IPS DF 19.7 (cell line): ENCODE measurements at regions not wholly inside any gene's neighbourhood (a gene's known extent, or its start where the extent isn't known, plus 50 kb on each side); places are given as distances from the start of the nearest gene placed in this dataset.
"Not testable (repeated sequence)": the region's sequence is repeated elsewhere in the genome, so short reads cannot be mapped to it uniquely, and the experiment has no call there.

Source experiments
- DNase-seq: peaks from one replicate; pipeline ENCODE4 v3.0.0-alpha.2; 2013; ENCODE audit warnings: low read depth, low spot score

DNA sequence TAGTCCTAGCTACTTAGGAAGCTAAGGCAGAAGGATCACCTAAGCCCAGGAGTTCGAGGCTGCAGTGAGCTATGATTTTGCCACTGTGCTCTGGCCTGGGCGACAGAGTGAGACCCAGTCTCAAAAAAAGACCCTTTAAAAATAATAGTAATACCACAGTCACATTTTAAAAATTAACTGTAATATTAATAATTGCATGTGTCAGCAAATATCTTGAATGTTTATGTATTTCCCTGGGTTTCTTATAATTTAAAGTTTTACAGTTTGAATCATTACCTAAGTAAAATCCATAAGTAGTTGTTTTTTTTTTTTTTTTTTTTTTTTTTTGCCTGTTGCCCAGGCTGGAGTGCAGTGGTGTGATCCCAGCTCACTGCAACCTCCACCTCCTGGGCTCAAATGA lies 69.2 kb downstream of the LYZL2 start:
- DNase-seq: no peak

DNA sequence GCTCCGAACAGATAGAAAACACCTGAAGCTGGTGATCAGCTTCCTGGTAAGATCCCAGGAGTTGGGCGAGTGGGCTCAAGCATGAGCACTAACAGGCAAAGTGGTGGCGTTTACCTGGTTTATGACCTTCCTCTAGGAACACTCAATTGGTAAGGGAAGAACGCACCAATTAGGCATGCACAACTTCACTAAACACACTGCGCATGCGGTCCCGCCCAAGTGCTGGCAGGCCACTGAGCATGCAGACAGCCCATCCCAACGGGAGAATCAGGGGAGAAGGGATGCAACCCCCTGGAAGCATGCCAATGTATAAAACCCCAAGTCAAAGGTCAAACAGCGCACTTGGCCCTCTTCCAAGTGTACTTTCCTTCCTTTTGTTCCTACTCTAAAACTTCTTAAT lies 70.4 kb downstream of the LYZL2 start:
- DNase-seq: no peak

DNA sequence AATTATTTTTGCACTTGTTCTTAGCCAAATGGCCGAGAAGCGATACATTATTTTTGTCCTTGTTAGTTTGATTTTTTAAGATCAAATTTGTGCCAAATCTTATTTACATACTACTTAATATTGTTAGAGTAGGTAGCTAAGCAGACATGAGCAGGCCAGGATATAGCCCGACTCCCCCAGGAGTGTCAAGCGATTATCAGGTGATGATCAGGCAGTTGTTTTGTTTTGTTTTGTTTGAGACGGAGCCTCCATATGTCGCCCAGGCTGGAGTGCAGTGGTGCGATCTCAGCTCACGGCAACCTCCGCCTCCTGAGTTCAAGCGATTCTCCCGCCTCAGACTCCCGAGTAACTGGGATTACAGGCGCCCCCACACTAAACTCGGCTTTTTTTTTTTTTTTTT lies 71.1 kb downstream of the LYZL2 start:
- no peak for DNase-seq

DNA sequence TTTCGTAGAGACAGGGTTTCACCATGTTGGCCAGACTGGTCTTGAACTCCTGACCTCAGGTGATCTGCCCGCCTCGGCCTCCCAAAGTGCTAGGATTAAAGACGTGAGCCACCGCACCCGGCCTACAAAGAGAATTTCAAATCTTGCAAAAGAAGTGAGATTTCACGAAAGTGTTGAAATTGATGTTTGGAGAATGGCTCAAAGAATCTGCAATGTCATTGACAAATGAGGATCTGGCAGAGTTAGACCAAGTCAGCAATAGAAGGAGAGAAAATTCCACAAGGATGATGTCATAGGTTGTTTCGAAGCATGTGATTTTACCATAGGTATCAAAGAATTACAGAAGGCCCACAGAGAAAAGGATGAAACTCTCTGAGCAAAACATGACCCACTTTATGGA lies 71.7 kb downstream of the LYZL2 start:
- no peak for DNase-seq

DNA sequence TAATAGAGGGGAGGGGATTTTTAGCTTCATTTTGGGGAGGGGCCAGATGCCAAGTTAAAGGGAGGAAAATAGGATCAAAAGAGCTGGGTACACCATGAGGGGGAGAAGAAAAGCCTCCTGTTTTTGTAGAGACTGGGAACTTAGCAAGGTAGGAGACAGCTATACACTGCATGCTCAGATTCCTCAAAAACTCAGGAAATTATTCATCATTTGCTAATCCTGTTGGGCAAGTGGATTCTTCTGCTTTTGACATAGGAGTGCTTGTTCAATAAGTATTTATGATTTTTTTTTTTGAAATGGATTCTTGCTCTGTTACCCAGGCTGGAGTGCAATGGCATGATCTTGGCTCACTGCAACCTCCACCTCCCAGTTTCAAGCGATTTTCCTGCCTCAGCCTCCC lies 73.4 kb downstream of the LYZL2 start:
- no peak for DNase-seq

DNA sequence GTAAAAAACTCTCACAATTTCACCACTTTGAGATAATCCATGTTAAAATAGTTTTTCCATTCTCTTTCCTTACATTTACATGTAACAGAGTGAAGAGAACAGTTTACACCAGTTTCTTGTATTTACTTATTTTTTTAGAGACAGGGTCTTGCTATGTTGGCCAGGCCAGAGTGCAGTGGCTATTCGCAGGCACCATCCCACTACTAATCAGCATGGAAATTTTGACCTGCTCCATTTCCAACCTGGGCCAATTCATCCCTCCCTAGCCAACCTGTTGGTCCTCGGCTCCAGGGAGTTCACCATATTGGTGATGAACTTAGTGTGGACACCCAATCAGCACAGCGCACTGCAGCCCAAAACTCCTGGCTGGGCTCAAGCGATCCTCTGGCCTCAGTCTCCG lies 74.1 kb downstream of the LYZL2 start:
- no peak for DNase-seq

DNA sequence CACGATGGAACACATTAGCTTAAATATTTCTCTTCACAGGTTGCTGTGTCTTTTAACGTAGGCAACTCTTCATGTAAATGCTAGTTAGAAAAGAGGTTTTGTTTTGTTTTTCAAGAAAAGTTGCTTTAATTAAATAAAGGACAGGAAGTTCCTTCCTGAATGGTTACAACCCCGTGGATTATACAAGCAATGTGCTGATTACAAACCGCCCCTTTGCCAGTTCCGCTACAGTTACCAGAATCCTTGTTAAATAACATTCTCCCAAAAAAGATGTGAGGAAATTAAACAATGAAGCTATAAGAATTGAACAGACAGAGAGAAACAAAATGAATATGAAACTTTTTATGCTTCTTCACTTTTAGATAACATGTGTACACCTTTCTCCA lies 75.1 kb downstream of the LYZL2 start:
- no peak for DNase-seq

DNA sequence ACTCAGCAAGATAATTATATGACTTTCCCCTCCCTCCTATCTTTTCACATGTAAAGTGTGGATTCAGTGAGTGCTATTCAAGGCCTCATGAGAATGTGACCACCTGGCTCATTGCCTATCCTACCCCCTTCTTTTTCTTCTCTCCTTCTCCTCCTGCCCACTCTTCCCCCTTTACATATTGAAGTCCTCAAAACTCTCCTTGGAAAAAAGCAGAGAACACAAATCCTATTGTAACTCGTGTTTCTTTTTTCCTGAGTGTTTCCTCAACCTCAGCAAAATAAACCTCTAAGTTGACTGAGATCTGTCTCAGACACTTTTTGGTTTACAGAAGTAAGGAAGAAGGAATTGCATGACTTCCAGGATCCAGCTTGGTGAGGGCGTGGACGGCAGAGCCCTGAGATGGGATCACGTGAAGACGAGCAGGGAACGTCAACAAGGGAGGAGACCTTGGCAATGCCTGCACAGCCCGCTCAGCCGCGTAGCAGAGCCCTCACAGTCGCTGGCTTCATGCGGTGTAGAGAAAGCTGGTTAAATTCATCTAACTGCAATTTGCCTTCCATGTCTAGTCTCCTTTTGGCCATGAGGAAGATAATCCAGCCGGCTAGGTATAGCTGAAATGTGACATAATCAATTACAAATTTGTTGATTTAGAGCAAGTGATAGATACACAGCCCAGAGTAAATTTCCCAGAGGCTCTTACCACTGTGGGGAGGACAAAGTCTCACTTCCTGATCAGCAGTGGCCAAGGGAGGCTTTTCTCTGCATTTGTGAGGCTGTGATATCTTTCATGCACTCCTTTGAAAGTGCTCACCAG lies 75.7 kb downstream of the LYZL2 start:
- no peak for DNase-seq

DNA sequence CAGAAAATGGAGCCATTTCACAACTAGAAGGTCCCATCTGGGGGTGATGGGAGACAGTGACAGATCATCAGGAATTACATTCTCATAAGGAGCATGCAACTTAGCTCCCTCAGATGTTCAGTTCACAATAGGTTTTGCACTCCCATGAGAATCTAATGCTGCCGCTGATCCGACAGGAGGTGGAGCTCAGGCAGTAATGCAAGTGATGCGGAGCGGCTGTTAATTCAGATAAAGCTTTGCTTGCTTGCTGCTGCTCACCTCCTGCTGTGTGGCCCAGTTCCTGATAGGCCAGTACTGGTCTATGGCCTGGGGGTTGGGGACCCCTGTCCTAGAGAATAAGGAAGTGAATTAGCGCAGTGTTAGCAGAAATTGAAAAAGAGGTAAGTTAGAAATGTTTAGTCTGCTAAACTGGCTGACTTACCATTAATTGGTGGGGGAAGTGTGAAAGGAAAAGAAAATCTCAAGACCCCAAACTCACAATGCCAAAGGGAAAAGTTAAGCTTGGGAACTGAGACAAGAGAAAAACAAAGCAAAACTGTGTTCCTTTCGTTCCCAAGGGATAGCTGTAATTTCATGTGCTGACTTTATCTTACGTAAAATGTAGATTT lies 76.4 kb downstream of the LYZL2 start:
- no peak for DNase-seq

DNA sequence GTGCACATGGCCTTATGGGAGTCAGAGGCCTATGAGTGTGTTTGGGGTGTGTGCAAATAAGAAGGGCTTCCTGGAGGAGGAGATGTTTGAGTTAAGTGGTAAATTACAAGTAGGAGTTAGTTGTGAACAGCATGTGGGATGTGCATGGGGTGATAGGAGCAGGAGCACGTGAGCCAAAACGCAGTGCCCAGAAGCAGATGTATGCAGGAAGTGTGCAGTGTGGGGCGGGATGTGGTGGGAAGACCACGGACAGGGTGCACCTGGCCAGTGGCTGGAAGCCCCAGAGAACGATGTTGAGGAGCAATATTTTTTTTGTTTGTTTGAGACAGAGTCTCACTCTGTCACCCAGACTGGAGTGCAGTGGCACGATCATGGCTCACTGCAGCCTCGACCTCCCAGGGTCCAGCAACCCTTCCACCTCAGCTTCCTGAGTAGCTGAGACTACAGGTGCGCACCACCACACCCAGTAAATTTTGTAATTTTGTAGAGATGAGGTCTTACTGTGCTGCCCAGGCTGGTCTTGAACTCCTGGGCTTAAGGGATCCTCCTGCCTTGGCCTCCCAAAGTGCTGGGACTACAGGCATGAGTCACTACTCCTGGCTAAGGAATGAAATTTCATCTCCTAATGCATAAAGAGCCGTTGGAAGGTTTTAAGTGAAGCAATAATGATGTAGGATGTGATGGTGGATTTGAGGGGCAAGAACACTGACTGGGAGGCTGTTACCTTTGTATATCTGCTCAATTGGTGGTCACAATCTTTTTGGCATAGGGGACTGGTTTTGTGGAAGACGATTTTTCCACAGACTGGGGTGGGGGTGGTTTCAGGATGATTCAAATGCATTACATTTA lies 78.4 kb downstream of the LYZL2 start:
- DNase-seq: no peak

DNA sequence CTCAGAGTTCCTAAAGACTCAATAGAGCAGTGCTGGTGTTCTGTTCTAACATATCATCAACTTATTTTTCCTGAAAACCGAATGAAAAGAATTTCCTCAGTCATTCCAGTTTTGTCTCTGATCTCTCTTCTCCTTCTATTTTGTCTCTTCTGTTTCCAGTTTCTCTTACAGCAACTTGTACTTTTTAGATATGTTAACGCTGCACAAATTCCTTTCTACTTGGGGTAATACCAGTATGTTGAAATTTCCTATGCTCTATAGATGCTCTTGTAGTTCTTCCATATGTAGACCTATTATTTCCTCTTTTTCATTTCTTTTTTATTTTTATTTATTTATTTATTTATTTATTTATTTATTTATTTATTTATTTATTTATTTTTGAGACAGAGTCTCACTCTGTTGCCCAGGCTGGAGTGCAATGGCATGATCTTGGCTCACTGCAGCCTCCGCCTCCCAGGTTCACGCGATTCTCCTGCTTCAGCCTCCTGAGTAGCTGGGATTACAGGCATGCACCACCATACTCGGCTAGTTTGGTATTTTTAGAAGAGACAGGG lies 80.3 kb downstream of the LYZL2 start:
- not testable (repeated sequence) for DNase-seq

DNA sequence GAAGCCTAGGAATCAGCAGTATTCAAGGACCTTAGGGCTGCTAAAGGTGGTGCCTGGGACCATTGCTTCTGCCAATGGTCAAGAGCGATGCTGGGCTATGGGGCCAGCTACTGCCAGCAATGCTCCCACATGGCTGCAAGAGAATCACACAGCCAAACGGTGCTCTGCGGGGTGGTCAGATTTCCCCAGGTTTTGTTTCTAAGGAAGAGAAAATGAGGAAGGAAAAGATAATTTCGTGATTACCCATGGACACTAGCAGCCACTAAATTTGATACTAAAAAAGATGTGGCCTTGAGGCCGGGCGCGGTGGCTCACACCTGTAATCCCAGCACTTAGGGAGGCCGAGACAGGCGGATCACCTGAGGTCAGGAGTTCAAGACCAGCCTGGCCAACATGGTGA lies 83.0 kb downstream of the LYZL2 start:
- DNase-seq: no peak

DNA sequence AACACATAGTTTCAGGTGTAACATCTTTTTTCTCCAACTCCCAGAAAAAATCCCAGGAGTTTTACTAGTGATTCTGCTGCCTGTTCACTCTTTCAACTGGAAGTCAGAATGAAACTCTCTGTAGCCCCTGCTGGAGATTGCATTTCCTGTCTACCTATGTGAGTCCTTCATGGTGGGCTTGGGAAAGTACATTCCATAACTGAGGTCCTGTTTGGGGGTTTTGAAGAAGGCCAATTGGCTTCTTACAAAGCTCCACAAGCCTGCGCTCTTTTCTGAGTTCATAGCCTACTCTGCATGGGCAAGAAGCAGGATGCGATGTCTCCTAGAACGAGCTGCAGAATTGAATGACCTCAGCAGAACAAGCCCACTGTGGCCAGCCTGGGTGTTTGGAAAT lies 86.7 kb downstream of the LYZL2 start:
- no peak for DNase-seq

DNA sequence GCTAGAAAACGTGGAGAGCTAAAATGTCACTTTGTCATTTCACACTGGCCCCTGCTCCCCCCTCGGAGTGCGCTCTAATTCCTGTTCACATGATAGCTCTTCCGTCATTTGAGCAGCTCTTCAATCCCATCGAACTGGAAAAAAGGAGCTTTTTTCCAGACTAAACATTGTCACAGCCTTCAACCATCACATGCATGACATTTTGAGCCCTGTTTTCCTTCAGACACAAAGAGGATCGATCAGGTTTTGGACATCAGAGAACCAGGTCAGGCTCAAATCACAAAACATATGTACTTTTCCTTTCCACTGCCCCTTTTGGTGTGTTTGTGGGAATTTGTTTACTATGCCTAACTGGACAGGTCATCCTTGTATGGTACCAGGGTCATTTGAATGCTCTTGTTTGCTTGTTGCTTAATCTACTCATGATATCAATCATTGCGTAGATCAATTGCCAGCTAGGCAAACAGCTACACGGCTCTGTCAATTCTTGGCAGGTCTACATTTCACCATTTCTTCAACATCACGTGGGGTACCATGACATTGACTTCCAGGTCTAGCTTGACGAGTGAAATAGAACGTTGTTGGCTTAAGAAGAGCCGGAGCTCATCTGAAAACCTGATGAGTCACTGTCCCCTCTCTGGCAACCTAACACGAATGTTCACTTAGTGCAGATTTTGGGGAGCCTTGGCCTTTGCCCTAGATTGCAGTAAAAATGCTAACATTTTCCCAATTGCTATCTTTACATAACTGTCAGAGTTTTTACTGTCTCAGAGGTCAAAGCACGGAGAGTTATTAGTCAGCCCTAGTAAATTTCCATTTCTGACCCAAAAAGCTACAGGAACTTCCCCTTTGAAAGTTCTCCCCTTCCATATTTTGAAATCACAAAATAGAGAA lies 87.3 kb downstream of the LYZL2 start:
- DNase-seq: no peak

DNA sequence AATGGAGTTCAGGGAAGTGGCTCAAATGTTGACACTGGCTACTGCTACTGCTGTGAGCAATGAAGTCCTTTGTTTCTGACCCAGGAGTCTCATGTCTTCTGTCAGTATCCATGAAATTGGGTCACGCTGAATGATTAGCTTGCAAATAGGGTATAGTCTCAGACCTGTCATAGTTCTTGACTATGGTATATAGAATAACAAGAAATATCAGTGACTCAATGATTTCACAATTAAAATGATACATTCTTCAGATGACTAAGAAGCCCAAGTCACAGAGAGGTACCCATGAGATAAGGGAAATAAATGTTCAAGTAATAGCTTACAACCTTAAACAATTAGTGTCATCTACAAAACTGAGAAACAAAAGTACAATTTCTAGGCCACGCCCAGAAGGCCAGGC lies 89.3 kb downstream of the LYZL2 start:
- DNase-seq: no peak

DNA sequence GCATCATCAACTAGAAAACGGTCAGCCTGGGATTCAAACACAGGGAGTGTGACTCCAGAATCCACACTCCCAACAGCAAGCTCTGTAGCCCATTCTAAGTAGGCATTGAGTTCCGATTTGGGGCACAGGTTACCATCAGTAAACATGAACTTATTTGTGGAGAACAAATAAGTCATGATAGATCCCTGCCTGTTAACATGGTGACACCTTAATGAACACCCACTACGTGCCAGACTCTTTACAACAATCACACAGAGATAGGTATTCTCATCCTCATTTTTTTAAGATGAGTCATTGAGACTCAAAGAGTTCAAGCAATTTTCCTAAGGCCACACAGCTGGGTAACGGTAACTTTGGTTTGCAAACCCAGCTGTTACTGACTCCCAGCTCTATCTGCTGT lies 91.5 kb downstream of the LYZL2 start:
- DNase-seq: no peak

DNA sequence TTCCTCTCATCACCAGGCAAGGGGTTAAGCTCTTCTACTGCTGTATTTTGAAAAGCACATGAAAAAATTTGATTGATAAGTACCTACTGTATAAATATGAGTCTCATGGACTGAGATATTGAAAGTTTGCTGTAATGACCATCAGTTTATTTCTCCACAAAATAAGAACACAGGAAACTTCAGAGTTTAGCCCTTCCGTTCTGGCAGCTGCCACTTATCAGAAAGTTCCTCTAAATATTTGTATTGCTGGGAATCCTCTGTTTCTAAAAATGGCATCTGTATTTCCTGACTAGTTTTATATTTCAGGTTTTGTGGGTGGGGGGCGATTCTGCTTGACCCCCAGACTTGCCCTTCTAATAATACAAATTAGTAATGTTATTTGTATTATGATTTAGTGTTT lies 92.0 kb downstream of the LYZL2 start:
- DNase-seq: no peak

DNA sequence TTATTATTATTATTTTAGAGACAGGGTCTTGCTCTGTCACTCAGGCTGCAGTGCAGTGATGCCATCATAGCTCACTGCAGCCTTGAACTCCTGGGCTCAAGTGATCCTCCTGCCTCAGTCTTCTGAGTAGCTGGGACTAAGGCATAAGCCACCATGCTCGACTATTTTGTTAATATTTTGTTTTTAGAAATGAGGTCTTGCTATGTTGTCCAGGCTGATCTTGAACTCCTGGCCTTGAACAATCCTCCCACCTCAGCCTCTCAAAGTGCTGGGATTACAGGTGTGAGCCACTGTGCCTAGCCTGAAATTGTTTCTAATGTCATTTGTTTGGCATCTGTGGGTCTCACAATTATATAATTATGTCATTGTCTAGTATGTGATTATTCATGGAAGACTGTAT lies 92.4 kb downstream of the LYZL2 start:
- DNase-seq: not testable (repeated sequence)

DNA sequence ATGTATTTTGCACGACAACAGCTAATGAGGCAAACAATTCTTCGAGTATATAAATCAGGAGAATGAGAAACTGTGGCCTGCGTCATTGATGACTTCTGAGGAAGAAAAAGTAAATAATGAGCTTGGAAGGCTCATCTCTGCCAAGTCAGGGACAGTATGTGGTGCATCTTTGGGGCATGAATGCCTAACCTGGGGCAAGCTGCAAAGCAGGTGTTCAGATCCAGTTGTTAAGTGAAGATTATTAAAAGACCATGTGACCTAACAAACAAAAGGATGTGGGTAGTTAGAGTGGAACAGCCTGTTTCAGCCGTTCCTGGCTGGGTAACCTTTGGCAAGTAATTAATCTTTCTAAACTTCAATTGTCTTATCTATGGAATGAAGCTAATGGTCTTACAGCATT lies 93.0 kb downstream of the LYZL2 start:
- no peak for DNase-seq

DNA sequence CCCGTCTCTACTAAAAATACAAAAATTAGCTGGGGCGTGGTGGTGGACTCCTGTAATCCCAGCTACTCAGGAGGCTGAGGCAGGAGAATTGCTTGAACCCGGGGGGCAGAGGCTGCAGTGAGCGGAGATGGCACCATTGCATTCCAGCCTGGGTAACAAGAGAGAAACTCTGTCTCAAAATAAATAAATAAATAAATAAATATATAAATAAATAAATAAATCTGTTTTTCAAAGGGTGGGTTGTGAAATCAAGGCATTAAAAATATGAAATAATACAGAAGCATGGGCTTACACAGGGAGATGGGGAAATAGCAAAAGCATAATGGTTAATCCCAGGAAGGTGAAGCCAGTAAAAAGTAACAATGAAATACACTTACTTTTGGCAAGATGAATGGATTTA lies 93.9 kb downstream of the LYZL2 start:
- no peak for DNase-seq

DNA sequence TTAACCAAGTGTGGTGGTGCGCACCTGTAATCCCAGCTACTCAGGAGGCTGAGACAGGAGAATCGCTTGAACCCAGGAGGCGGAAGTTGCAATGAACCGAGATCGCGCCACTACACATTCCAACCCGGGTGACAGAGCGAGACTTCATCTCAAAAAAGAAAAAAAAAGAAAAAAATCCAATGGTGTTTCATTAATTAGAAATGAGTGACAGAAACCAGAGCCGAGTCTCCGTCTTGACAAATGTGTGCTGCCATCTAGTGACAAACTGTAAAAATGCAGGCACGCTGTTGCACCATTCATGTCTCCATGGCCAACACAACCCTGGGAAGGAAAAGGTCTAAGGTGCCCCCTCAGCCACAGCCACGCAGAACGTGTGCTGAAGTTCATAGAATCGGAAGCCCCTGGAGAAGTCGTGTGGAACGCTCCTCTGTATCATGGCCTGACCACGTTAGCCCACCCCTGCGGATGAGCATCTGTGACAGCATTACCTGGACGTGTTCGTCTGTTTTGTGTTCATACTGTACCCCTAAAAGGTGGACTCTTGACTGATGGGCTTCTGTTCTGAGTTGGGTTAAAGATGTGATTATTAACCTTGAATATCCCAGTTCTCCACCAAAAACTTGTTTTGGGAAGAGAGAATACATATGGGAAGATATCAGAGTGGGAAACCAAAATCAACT lies 94.9 kb downstream of the LYZL2 start:
- DNase-seq: no peak
